CD14-positive monocyte (primary cell): ENCODE measurements at regions not wholly inside any gene's neighbourhood (a gene's known extent, or its start where the extent isn't known, plus 50 kb on each side); places are given as distances from the start of the nearest gene placed in this dataset.

Experiments
- DNase-seq, 3 donors: peaks; one replicate each; pipeline ENCODE4 v3.0.0-alpha.2; 2011 to 2022
- H2AFZ ChIP-seq: 2 replicates; pipeline ENCODE4 v1.6.0; 2012; ENCODE audit warnings: mild to moderate bottlenecking, low read depth, low read length, inconsistent platforms; ENCODE audit not compliant: insufficient read depth, poor library complexity, severe bottlenecking
- H3K27ac ChIP-seq, 2 donors: 1 replicate in 1 of 2; 2 replicates in 1 of 2; pipeline ENCODE4 v1.5.1; 2012 to 2013; ENCODE audit warnings: low read length in 2 of 2, control low read depth in 1 of 2, inconsistent platforms in 1 of 2, low read depth in 1 of 2, mild to moderate bottlenecking in 1 of 2
- H3K27me3 ChIP-seq, 2 donors: one replicate each; pipeline versions ENCODE4 v1.6.0 to v1.6.1; 2011 to 2013; ENCODE audit warnings: low read length in 2 of 2; ENCODE audit not compliant: control insufficient read depth in 2 of 2, insufficient read depth in 2 of 2
- H3K36me3 ChIP-seq, 2 donors: replicated peaks in 1 of 2; 1 replicate in 1 of 2; 2 replicates in 1 of 2; pipeline versions ENCODE4 v1.5.1 to v1.6.1; 2012 to 2013; ENCODE audit warnings: low read length in 2 of 2, control low read depth in 1 of 2, inconsistent platforms in 1 of 2, mild to moderate bottlenecking in 1 of 2; ENCODE audit not compliant: insufficient read depth in 2 of 2, control insufficient read depth in 1 of 2
- H3K4me1 ChIP-seq, 2 donors: 1 replicate in 1 of 2; 2 replicates in 1 of 2; pipeline versions ENCODE4 v1.5.1 to v1.6.1; 2012 to 2013; ENCODE audit warnings: low read length in 2 of 2, control low read depth in 1 of 2, inconsistent platforms in 1 of 2, mild to moderate bottlenecking in 1 of 2, moderate library complexity in 1 of 2; ENCODE audit not compliant: insufficient read depth in 2 of 2, control insufficient read depth in 1 of 2
- H3K4me2 ChIP-seq: replicated peaks from 2 replicates; pipeline ENCODE3; 2012; ENCODE audit warnings: low read length, moderate library complexity, mild to moderate bottlenecking; ENCODE audit not compliant: poor library complexity, severe bottlenecking; ENCODE audit errors: extremely low read depth
- H3K4me3 ChIP-seq, 3 experiments: fragments of 200-600 bp in 1 of 3; sonication (generic) in 1 of 3; replicated peaks in 1 of 3; 1 replicate in 2 of 3; 2 replicates in 1 of 3; pipeline ENCODE4 v1.5.1; 2011 to 2013; ENCODE audit warnings: low read length in 3 of 3, mild to moderate bottlenecking in 3 of 3, control low read depth in 2 of 3, low read depth in 2 of 3, inconsistent platforms in 1 of 3, moderate library complexity in 1 of 3
- H3K79me2 ChIP-seq: 2 replicates; pipeline ENCODE4 v1.6.0; 2012; ENCODE audit warnings: mild to moderate bottlenecking, control low read depth, inconsistent platforms, low read length, moderate library complexity; ENCODE audit not compliant: insufficient read depth
- H3K9ac ChIP-seq: 2 replicates; pipeline ENCODE4 v1.6.0; 2017; ENCODE audit warnings: low read length, mild to moderate bottlenecking; ENCODE audit not compliant: insufficient read depth, poor library complexity, severe bottlenecking
- H3K9me3 ChIP-seq, 2 donors: replicated peaks in 1 of 2; 1 replicate in 1 of 2; 2 replicates in 1 of 2; pipeline versions ENCODE4 v1.5.1 to v1.6.1; 2012 to 2013; ENCODE audit warnings: low read length in 2 of 2, control low read depth in 1 of 2; ENCODE audit not compliant: control insufficient read depth in 1 of 2, insufficient read depth in 1 of 2
- H4K20me1 ChIP-seq: 2 replicates; pipeline ENCODE4 v1.6.0; 2012; ENCODE audit warnings: mild to moderate bottlenecking, low read length, control low read depth, moderate library complexity; ENCODE audit not compliant: insufficient read depth
- H3K27ac Mint-ChIP-seq, 7 donors: one replicate each; pipeline ENCODE4 v1.8.0; 2020; ENCODE audit warnings: mild to moderate bottlenecking in 7 of 7, mixed read lengths in 7 of 7, moderate library complexity in 6 of 7, inconsistent platforms in 2 of 7
- H3K27me3 Mint-ChIP-seq, 3 donors: one replicate each; pipeline ENCODE4 v1.8.0; 2021 to 2022; ENCODE audit warnings: low read depth in 3 of 3, mild to moderate bottlenecking in 3 of 3, mixed read lengths in 3 of 3, moderate library complexity in 3 of 3, inconsistent platforms in 1 of 3
- H3K36me3 Mint-ChIP-seq, 2 donors: one replicate each; pipeline ENCODE4 v1.8.0; 2020; ENCODE audit warnings: mixed read lengths in 2 of 2, inconsistent platforms in 1 of 2, mild to moderate bottlenecking in 1 of 2
- H3K4me1 Mint-ChIP-seq: one replicate; pipeline ENCODE4 v1.8.0; 2020; ENCODE audit warnings: mild to moderate bottlenecking, mixed read lengths
- H3K4me3 Mint-ChIP-seq, 2 donors: one replicate each; pipeline ENCODE4 v1.8.0; 2020; ENCODE audit warnings: mild to moderate bottlenecking in 2 of 2, mixed read lengths in 2 of 2, moderate library complexity in 1 of 2
- H3K9me3 Mint-ChIP-seq, 7 donors: one replicate each; pipeline ENCODE4 v1.8.0; 2020 to 2022; ENCODE audit warnings: mixed read lengths in 7 of 7, mild to moderate bottlenecking in 6 of 7, moderate library complexity in 6 of 7, inconsistent platforms in 2 of 7
- CTCF ChIP-seq: fragments of 200-600 bp; IDR thresholded peaks from one replicate; pipeline ENCODE4 v1.8.0; 2022; ENCODE audit warnings: antibody characterized with exemption, mild to moderate bottlenecking
- WGBS: methylation state at CpG from one replicate; pipeline ENCODE4 v1.1.5; 2013; ENCODE audit warnings: missing lambda C conversion rate; ENCODE audit not compliant: insufficient coverage; 5-methylcytosine and 5-hydroxymethylcytosine counted together
- intact Hi-C, 2 donors: fragments of 100-400 bp; cut with micrococcal nuclease; formaldehyde crosslinking; loops; one replicate each; pipeline versions ENCODE4 v1.15.0 to v1.15.1; 2023

- no peaks in the 10 kb centered on the region for H3K9me3 ChIP-seq
- WGBS = no CpG with 5 or more reads among the region's 1 CpG
- Mint-ChIP-seq H3K9me3 (peaks cover 0 to 8% (median 2%) of the 10 kb centered on the region in 7 donors), H3K4me1 (no peaks in the 10 kb centered on the region), H3K4me3 (no peak overlapping the region), H3K36me3 (no peaks in the 10 kb centered on the region), H3K27me3 (peaks cover 0 to 2% (median 0%) of the 10 kb centered on the region in 3 donors), H3K27ac (no peak overlapping the region)
- H3K4me1 ChIP-seq = no peaks in the 10 kb centered on the region
- H3K36me3 ChIP-seq = no peaks in the 10 kb centered on the region
- no peaks in the 10 kb centered on the region for H3K79me2 ChIP-seq
- H3K4me2 ChIP-seq = no peak overlapping the region
- TF ChIP-seq CTCF = no peak
- no peak overlapping the region for H3K9ac ChIP-seq
- no peaks in the 10 kb centered on the region for H4K20me1 ChIP-seq
- H3K4me3 ChIP-seq = no peak overlapping the region
- H3K27ac ChIP-seq = no peak overlapping the region
- no peak overlapping the region for H2AFZ ChIP-seq
- intact Hi-C loops = no loop called here
- no peak for DNase-seq
- no peaks in the 10 kb centered on the region for H3K27me3 ChIP-seq
These were observed 1169.3 kb upstream of the DDX18 start for GRCh38 chr2:116645155-116645554.

GRCh38 chr2:116668691-116669090 lies 1145.8 kb upstream of the DDX18 start:
- no CpG with 5 or more reads among the region's 1 CpG for WGBS
- DNase-seq = no peak
- Histone ChIP-seq H3K9me3 (no peaks in the 10 kb centered on the region), H3K4me1 (no peaks in the 10 kb centered on the region), H3K79me2 (no peaks in the 10 kb centered on the region), H3K36me3 (no peaks in the 10 kb centered on the region), H3K4me2 (no peak overlapping the region), H4K20me1 (no peaks in the 10 kb centered on the region), H2AFZ (no peak overlapping the region), H3K27ac (no peak overlapping the region), H3K4me3 (no peak overlapping the region), H3K27me3 (no peaks in the 10 kb centered on the region), H3K9ac (no peak overlapping the region)
- TF ChIP-seq CTCF = no peak
- intact Hi-C loops = no loop called here
- Mint-ChIP-seq H3K27me3 (no peaks in the 10 kb centered on the region), H3K9me3 (peaks cover 0 to 11% (median 2%) of the 10 kb centered on the region in 7 donors), H3K4me1 (no peaks in the 10 kb centered on the region), H3K36me3 (no peaks in the 10 kb centered on the region), H3K27ac (no peak overlapping the region), H3K4me3 (no peak overlapping the region)
